H1 (cell line): ENCODE measurements at regions not wholly inside any gene's neighbourhood (a gene's known extent, or its start where the extent isn't known, plus 50 kb on each side); places are given as distances from the start of the nearest gene placed in this dataset.

Experiments used
- CBX5 ChIP-seq: fragments of 300-800, 300-1000 bp; sonication (generic); IDR thresholded peaks from 2 replicates; pipeline ENCODE4 v1.7.1; 2016; ENCODE audit warnings: antibody characterized with exemption, low read length, low read depth
- EP300 ChIP-seq, 2 experiments: IDR thresholded peaks; 1 replicate in 1 of 2; 2 replicates in 1 of 2; pipeline ENCODE4 v1.6.1; 2011 to 2012; ENCODE audit warnings: low read depth in 2 of 2, low read length in 2 of 2, mild to moderate bottlenecking in 2 of 2, borderline replicate concordance in 1 of 2, inconsistent platforms in 1 of 2, moderate library complexity in 1 of 2
- JUND ChIP-seq: IDR thresholded peaks from 2 replicates; pipeline ENCODE4 v1.6.1; 2011; ENCODE audit warnings: mild to moderate bottlenecking, improper control_type of control experiment, low read length
- RFX5 ChIP-seq: IDR thresholded peaks from 2 replicates; pipeline ENCODE4 v1.6.1; 2011; ENCODE audit warnings: low read depth, low read length, improper control_type of control experiment, borderline replicate concordance
- TEAD4 ChIP-seq: IDR thresholded peaks from 2 replicates; pipeline ENCODE4 v1.6.1; 2012; ENCODE audit warnings: low read depth, low read length, inconsistent platforms, mixed read lengths
- TF ChIP-seq, protein P1 (sequence below): fragments of 300-600 bp; sonication (generic); IDR thresholded peaks from 2 replicates; pipeline ENCODE4 v1.7.1; 2012; ENCODE audit warnings: low read length, moderate library complexity, mild to moderate bottlenecking, inconsistent platforms; ENCODE audit not compliant: insufficient replicate concordance
- TF ChIP-seq, protein P2 (sequence below), 3 experiments: IDR thresholded peaks; 1 replicate in 2 of 3; 2 replicates in 1 of 3; pipeline versions ENCODE4 v1.5.1 to v1.6.1; 2011; ENCODE audit warnings: low read length in 3 of 3, mild to moderate bottlenecking in 3 of 3, inconsistent platforms in 2 of 3, low read depth in 1 of 3, moderate library complexity in 1 of 3; ENCODE audit not compliant: insufficient read depth in 1 of 3; ENCODE audit errors: control extremely low read depth in 1 of 3

DNA sequence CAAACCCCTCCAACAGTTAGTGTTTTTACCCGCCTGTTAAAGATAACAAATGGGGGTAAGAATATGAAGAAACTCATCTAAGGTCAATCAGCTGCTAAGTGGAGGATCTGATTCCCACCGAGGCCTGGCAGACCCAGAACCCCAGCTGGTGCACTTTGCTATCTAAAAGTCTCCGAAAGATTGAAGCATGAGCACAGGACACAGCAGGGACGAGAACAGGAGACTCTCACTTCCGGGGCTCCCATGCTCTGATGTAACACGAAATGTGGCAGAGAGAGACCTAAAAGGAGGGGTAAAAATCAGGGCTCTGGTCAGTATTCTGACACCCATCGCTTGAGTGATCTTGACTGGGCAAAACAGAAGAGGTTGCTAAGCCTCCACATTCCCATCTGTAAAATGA lies 119.7 kb downstream of the PDCL3 start (continued):
- TF ChIP-seq, protein P1, sequence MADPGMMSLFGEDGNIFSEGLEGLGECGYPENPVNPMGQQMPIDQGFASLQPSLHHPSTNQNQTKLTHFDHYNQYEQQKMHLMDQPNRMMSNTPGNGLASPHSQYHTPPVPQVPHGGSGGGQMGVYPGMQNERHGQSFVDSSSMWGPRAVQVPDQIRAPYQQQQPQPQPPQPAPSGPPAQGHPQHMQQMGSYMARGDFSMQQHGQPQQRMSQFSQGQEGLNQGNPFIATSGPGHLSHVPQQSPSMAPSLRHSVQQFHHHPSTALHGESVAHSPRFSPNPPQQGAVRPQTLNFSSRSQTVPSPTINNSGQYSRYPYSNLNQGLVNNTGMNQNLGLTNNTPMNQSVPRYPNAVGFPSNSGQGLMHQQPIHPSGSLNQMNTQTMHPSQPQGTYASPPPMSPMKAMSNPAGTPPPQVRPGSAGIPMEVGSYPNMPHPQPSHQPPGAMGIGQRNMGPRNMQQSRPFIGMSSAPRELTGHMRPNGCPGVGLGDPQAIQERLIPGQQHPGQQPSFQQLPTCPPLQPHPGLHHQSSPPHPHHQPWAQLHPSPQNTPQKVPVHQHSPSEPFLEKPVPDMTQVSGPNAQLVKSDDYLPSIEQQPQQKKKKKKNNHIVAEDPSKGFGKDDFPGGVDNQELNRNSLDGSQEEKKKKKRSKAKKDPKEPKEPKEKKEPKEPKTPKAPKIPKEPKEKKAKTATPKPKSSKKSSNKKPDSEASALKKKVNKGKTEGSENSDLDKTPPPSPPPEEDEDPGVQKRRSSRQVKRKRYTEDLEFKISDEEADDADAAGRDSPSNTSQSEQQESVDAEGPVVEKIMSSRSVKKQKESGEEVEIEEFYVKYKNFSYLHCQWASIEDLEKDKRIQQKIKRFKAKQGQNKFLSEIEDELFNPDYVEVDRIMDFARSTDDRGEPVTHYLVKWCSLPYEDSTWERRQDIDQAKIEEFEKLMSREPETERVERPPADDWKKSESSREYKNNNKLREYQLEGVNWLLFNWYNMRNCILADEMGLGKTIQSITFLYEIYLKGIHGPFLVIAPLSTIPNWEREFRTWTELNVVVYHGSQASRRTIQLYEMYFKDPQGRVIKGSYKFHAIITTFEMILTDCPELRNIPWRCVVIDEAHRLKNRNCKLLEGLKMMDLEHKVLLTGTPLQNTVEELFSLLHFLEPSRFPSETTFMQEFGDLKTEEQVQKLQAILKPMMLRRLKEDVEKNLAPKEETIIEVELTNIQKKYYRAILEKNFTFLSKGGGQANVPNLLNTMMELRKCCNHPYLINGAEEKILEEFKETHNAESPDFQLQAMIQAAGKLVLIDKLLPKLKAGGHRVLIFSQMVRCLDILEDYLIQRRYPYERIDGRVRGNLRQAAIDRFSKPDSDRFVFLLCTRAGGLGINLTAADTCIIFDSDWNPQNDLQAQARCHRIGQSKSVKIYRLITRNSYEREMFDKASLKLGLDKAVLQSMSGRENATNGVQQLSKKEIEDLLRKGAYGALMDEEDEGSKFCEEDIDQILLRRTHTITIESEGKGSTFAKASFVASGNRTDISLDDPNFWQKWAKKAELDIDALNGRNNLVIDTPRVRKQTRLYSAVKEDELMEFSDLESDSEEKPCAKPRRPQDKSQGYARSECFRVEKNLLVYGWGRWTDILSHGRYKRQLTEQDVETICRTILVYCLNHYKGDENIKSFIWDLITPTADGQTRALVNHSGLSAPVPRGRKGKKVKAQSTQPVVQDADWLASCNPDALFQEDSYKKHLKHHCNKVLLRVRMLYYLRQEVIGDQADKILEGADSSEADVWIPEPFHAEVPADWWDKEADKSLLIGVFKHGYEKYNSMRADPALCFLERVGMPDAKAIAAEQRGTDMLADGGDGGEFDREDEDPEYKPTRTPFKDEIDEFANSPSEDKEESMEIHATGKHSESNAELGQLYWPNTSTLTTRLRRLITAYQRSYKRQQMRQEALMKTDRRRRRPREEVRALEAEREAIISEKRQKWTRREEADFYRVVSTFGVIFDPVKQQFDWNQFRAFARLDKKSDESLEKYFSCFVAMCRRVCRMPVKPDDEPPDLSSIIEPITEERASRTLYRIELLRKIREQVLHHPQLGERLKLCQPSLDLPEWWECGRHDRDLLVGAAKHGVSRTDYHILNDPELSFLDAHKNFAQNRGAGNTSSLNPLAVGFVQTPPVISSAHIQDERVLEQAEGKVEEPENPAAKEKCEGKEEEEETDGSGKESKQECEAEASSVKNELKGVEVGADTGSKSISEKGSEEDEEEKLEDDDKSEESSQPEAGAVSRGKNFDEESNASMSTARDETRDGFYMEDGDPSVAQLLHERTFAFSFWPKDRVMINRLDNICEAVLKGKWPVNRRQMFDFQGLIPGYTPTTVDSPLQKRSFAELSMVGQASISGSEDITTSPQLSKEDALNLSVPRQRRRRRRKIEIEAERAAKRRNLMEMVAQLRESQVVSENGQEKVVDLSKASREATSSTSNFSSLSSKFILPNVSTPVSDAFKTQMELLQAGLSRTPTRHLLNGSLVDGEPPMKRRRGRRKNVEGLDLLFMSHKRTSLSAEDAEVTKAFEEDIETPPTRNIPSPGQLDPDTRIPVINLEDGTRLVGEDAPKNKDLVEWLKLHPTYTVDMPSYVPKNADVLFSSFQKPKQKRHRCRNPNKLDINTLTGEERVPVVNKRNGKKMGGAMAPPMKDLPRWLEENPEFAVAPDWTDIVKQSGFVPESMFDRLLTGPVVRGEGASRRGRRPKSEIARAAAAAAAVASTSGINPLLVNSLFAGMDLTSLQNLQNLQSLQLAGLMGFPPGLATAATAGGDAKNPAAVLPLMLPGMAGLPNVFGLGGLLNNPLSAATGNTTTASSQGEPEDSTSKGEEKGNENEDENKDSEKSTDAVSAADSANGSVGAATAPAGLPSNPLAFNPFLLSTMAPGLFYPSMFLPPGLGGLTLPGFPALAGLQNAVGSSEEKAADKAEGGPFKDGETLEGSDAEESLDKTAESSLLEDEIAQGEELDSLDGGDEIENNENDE, result no peak
- TF ChIP-seq, protein P2, sequence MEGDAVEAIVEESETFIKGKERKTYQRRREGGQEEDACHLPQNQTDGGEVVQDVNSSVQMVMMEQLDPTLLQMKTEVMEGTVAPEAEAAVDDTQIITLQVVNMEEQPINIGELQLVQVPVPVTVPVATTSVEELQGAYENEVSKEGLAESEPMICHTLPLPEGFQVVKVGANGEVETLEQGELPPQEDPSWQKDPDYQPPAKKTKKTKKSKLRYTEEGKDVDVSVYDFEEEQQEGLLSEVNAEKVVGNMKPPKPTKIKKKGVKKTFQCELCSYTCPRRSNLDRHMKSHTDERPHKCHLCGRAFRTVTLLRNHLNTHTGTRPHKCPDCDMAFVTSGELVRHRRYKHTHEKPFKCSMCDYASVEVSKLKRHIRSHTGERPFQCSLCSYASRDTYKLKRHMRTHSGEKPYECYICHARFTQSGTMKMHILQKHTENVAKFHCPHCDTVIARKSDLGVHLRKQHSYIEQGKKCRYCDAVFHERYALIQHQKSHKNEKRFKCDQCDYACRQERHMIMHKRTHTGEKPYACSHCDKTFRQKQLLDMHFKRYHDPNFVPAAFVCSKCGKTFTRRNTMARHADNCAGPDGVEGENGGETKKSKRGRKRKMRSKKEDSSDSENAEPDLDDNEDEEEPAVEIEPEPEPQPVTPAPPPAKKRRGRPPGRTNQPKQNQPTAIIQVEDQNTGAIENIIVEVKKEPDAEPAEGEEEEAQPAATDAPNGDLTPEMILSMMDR (IDR thresholded peaks at IDR 0.05; ENCODE audit: control extremely low read depth in 1 of 3, insufficient read depth in 1 of 3, low read depth in 1 of 3, low read length in 3 of 3), result no peak
- no peak for TF ChIP-seq EP300 (IDR thresholded peaks at IDR 0.05; ENCODE audit: borderline replicate concordance in 1 of 2, low read depth in 2 of 2, low read length in 2 of 2)
- no peak for TF ChIP-seq JUND
- no peak for TF ChIP-seq TEAD4
- no peak for TF ChIP-seq CBX5
- TF ChIP-seq RFX5, result no peak
